Suprapubic skin (tissue), 4 donors: ENCODE measurements at regions not wholly inside any gene's neighbourhood (a gene's known extent, or its start where the extent isn't known, plus 50 kb on each side); places are given as distances from the start of the nearest gene placed in this dataset.

ENCODE experiments used
- EP300 ChIP-seq: sonication (generic); formaldehyde crosslinking; IDR thresholded peaks from one replicate; pipeline ENCODE4 v1.6.1; 2017; ENCODE audit warnings: antibody characterized with exemption
- POLR2A ChIP-seq, 2 donors: fragments of 450-650 bp; IDR thresholded peaks; one replicate each; pipeline ENCODE4 v1.6.1; 2017; ENCODE audit warnings: antibody characterized with exemption in 2 of 2, mild to moderate bottlenecking in 2 of 2, moderate library complexity in 2 of 2
- POLR2AphosphoS5 ChIP-seq, 3 donors: sonication (generic); formaldehyde crosslinking; IDR thresholded peaks; one replicate each; pipeline ENCODE4 v1.6.1; 2017; ENCODE audit warnings: antibody characterized with exemption in 3 of 3
- TF ChIP-seq, protein P1 (sequence below), 2 donors: fragments of 200-600 bp in 1 of 2; fragments of 450-650 bp in 1 of 2; sonication (generic) in 1 of 2; IDR thresholded peaks; one replicate each; pipeline ENCODE4 v1.5.1; 2016 to 2019; ENCODE audit warnings: antibody characterized with exemption in 2 of 2, mild to moderate bottlenecking in 1 of 2, moderate library complexity in 1 of 2

DNA sequence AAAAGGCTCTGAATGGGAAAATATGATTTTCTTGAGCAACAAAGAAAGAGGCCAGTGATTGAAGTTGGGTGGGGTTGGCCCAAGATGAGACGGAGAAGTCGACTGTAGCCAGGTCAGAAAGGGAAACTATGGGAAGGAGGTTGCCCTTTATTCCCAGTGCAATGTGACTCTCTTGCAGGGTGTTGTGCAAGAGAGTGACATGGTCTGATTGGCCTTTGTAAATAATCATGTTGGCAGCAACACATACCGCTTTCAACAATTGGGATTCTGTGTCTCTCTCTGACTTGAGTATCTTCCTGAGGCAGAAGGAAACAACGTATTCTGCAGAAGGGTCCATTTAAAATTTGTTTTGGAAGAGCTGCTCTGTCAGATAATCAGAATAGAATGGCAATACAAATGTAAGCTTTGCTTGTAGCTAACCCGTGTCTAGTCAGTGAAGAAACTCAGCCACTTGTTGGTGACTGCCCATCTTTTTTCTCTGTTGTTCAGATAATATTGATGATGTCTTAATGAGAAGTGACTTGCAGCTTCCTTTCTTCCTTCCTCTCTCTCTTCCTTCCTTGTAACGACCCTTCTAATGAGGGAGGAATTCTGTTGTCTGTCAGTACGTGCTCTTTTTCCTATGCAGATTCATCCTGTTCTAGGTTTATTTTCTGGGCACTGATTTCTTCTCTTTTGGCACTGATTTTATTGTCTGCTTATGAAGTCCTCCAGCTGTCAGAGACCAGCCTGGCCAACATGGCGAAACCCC is 311.0 kb upstream of the FAM98A start:
- TF ChIP-seq, protein P1, sequence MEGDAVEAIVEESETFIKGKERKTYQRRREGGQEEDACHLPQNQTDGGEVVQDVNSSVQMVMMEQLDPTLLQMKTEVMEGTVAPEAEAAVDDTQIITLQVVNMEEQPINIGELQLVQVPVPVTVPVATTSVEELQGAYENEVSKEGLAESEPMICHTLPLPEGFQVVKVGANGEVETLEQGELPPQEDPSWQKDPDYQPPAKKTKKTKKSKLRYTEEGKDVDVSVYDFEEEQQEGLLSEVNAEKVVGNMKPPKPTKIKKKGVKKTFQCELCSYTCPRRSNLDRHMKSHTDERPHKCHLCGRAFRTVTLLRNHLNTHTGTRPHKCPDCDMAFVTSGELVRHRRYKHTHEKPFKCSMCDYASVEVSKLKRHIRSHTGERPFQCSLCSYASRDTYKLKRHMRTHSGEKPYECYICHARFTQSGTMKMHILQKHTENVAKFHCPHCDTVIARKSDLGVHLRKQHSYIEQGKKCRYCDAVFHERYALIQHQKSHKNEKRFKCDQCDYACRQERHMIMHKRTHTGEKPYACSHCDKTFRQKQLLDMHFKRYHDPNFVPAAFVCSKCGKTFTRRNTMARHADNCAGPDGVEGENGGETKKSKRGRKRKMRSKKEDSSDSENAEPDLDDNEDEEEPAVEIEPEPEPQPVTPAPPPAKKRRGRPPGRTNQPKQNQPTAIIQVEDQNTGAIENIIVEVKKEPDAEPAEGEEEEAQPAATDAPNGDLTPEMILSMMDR (IDR thresholded peaks at IDR 0.05), result no peak
- no peak for TF ChIP-seq POLR2A (IDR thresholded peaks at IDR 0.05)
- no peak for TF ChIP-seq EP300
- TF ChIP-seq POLR2AphosphoS5 (IDR thresholded peaks at IDR 0.05), result no peak
